ENCODE measurements at regions not wholly inside any gene's neighbourhood (a gene's known extent, or its start where the extent isn't known, plus 50 kb on each side); places are given as distances from the start of the nearest gene placed in this dataset.

DNA sequence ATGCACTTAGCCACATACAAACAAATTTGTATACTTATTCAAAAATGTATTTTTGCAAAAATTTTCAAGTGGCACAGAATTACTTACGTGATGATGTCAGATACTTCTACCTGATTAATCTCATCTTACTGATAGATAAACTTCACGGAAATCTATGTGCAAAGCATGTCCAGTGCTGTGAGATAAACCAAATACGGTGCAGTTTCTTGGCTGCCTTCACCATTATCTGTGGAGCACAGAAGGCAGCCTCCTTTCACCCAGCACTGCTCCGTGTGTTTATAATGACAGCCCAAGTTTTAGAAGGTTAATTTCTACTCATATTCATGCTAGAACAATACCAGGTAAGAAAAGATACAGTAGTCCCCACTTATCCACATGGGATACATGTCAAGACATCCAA lies 59.0 kb upstream of the PDE10A start:
- TF ChIP-seq RAD21 (conservative IDR thresholded peaks at IDR 0.05) (no peak), TAF1 (IDR thresholded peaks at IDR 0.05; ENCODE audit: low read depth) (no peak), MXI1 (conservative IDR thresholded peaks at IDR 0.05; ENCODE audit: poor library complexity, severe bottlenecking) (no peak), EP300 (conservative IDR thresholded peaks at IDR 0.05; ENCODE audit: poor library complexity, severe bottlenecking) (no peak), REST (IDR thresholded peaks at IDR 0.05; ENCODE audit: borderline replicate concordance) (no peak), EZH2 (IDR thresholded peaks at IDR 0.05; ENCODE audit: borderline replicate concordance, insufficient read depth, low read length, poor library complexity, severe bottlenecking) (no peak), CTCF (IDR thresholded peaks at IDR 0.05; ENCODE audit: poor library complexity, severe bottlenecking) (no peak), SMC3 (conservative IDR thresholded peaks at IDR 0.05; ENCODE audit: poor library complexity) (no peak), POLR2AphosphoS5 (IDR thresholded peaks at IDR 0.05) (no peak)
- Histone ChIP-seq H3K36me3 (ENCODE audit: insufficient read depth, low read length) (no peaks in the 10 kb centered on the region), H2AFZ (ENCODE audit: low read depth, low read length) (no peak overlapping the region), H3K4me2 (ENCODE audit: low read length) (no peak overlapping the region), H4K20me1 (ENCODE audit: insufficient read depth) (no peaks in the 10 kb centered on the region), H3K9ac (ENCODE audit: low read length) (no peak overlapping the region), H3K9me2 (ENCODE audit: insufficient read depth, low read length) (no peaks in the 10 kb centered on the region), H3K27me3 (ENCODE audit: insufficient read depth, low read depth, low read length) (no peaks in the 10 kb centered on the region), H3K9me3 (ENCODE audit: low read length) (no peaks in the 10 kb centered on the region), H3K27ac (ENCODE audit: low read length) (no peak overlapping the region), H3K79me2 (replicated peaks; ENCODE audit: insufficient read depth, low read length) (no peaks in the 10 kb centered on the region), H3F3A (ENCODE audit: insufficient read depth, low read length, poor library complexity, severe bottlenecking) (no peaks in the 10 kb centered on the region), H3K4me3 (ENCODE audit: low read length) (no peak overlapping the region)

- no peak overlapping the region for H2AFZ ChIP-seq (ENCODE audit: low read depth, low read length)
- H3K27ac ChIP-seq (ENCODE audit: low read length) = no peak overlapping the region
- no peaks in the 10 kb centered on the region for H3K9me3 ChIP-seq (ENCODE audit: low read length)
- no peaks in the 10 kb centered on the region for H4K20me1 ChIP-seq (ENCODE audit: insufficient read depth)
- no peak overlapping the region for H3K9ac ChIP-seq (ENCODE audit: low read length)
- TF ChIP-seq RAD21 (conservative IDR thresholded peaks at IDR 0.05) (no peak), CTCF (IDR thresholded peaks at IDR 0.05; ENCODE audit: poor library complexity, severe bottlenecking) (no peak), EZH2 (IDR thresholded peaks at IDR 0.05; ENCODE audit: borderline replicate concordance, insufficient read depth, low read length, poor library complexity, severe bottlenecking) (no peak), SMC3 (conservative IDR thresholded peaks at IDR 0.05; ENCODE audit: poor library complexity) (no peak), EP300 (conservative IDR thresholded peaks at IDR 0.05; ENCODE audit: poor library complexity, severe bottlenecking) (no peak), TAF1 (IDR thresholded peaks at IDR 0.05; ENCODE audit: low read depth) (no peak), REST (IDR thresholded peaks at IDR 0.05; ENCODE audit: borderline replicate concordance) (no peak), MXI1 (conservative IDR thresholded peaks at IDR 0.05; ENCODE audit: poor library complexity, severe bottlenecking) (no peak), POLR2AphosphoS5 (IDR thresholded peaks at IDR 0.05) (no peak)
- H3F3A ChIP-seq (ENCODE audit: insufficient read depth, low read length, poor library complexity, severe bottlenecking) = no peaks in the 10 kb centered on the region
- no peaks in the 10 kb centered on the region for H3K36me3 ChIP-seq (ENCODE audit: insufficient read depth, low read length)
- no peak overlapping the region for H3K4me2 ChIP-seq (ENCODE audit: low read length)
- no peaks in the 10 kb centered on the region for H3K27me3 ChIP-seq (ENCODE audit: insufficient read depth, low read depth, low read length)
- no peaks in the 10 kb centered on the region for H3K79me2 ChIP-seq (replicated peaks; ENCODE audit: insufficient read depth, low read length)
- no peaks in the 10 kb centered on the region for H3K9me2 ChIP-seq (ENCODE audit: insufficient read depth, low read length)
- no peak overlapping the region for H3K4me3 ChIP-seq (ENCODE audit: low read length)
These were observed 58.3 kb upstream of the PDE10A start for GRCh38 chr6:165721356-165721755.

All from neural cell (in vitro differentiated cells).